A673 (cell line): ENCODE measurements at regions not wholly inside any gene's neighbourhood (a gene's known extent, or its start where the extent isn't known, plus 50 kb on each side); places are given as distances from the start of the nearest gene placed in this dataset.

ENCODE experiments used
- BruUV-seq: library from RNA; stranded (reverse); fragments of 400-500 nt; replicated peaks from 2 replicates; lab custom pipeline; 2021; lab: Mats Ljungman, UMichigan
- CTCF ChIA-PET: fragments of 300-600 bp; sonication (Branson Sonifier 250); formaldehyde crosslinking; loops from one replicate; lab custom pipeline; 2022; ENCODE audit warnings: antibody characterized with exemption; lab: Charles Lee
- POLR2A ChIA-PET: fragments of 300-600 bp; sonication (Branson Sonifier 250); formaldehyde crosslinking; loops from one replicate; lab custom pipeline; 2022; ENCODE audit warnings: antibody characterized with exemption; ENCODE audit not compliant: low non-redundant PET; lab: Charles Lee
- DNase-seq: peaks from one replicate; pipeline ENCODE4 v3.0.0-alpha.2; 2015; ENCODE audit warnings: low spot score
- H3K27ac ChIP-seq: fragments of 200-600 bp; sonication (generic); 2 replicates; pipeline ENCODE4 v1.5.1; 2016; ENCODE audit warnings: mixed run types, low read depth, mild to moderate bottlenecking, mixed read lengths, antibody characterized with exemption, low read length; ENCODE audit not compliant: poor library complexity, severe bottlenecking
- H3K27me3 ChIP-seq: fragments of 200-600 bp; sonication (generic); replicated peaks from 2 replicates; pipeline ENCODE4 v1.6.1; 2017; ENCODE audit warnings: mixed run types, low read depth, mild to moderate bottlenecking, mixed read lengths, antibody characterized with exemption, low read length; ENCODE audit not compliant: insufficient read depth, poor library complexity
- H3K36me3 ChIP-seq: fragments of 200-600 bp; sonication (generic); 2 replicates; pipeline ENCODE4 v1.6.1; 2016; ENCODE audit warnings: mixed run types, mild to moderate bottlenecking, mixed read lengths, antibody characterized with exemption, low read length; ENCODE audit not compliant: insufficient read depth, poor library complexity, severe bottlenecking
- H3K4me1 ChIP-seq: fragments of 200-600 bp; sonication (generic); 2 replicates; pipeline ENCODE4 v1.6.1; 2017; ENCODE audit warnings: mixed run types, mild to moderate bottlenecking, mixed read lengths, antibody characterized with exemption, low read length; ENCODE audit not compliant: insufficient read depth, poor library complexity, severe bottlenecking
- H3K4me3 ChIP-seq: fragments of 200-600 bp; sonication (generic); 2 replicates; pipeline ENCODE4 v1.5.1; 2016; ENCODE audit warnings: low read depth, mixed run types, mild to moderate bottlenecking, mixed read lengths, low read length; ENCODE audit not compliant: poor library complexity, severe bottlenecking
- H3K9me3 ChIP-seq: fragments of 200-600 bp; sonication (generic); 2 replicates; pipeline ENCODE4 v1.6.1; 2016; ENCODE audit warnings: mixed run types, low read depth, mild to moderate bottlenecking, mixed read lengths, antibody characterized with exemption, low read length; ENCODE audit not compliant: poor library complexity, severe bottlenecking
- CTCF ChIP-seq: fragments of 300-800, 200-600 bp; sonication (generic); conservative IDR thresholded peaks from 2 replicates; pipeline ENCODE4 v1.5.1; 2017; ENCODE audit warnings: low read depth, mild to moderate bottlenecking, antibody characterized with exemption, low read length, moderate library complexity, mixed read lengths
- EZH2 ChIP-seq: fragments of 200-600 bp; sonication (generic); IDR thresholded peaks from 2 replicates; pipeline ENCODE4 v1.6.1; 2017; ENCODE audit warnings: borderline replicate concordance, low read depth, mild to moderate bottlenecking, mixed read lengths, antibody characterized with exemption, low read length; ENCODE audit not compliant: poor library complexity, severe bottlenecking
- intact Hi-C: fragments of 100-400 bp; cut with micrococcal nuclease; formaldehyde crosslinking; loops from one replicate; pipeline ENCODE4 v1.10.0; 2022; ENCODE audit not compliant: unreplicated experiment

GRCh38 chr6:44539701-44540355, 152.3 kb downstream of the CDC5L start:
- Histone ChIP-seq H3K27ac (no peak overlapping the region), H3K36me3 (no peaks in the 10 kb centered on the region), H3K4me3 (no peak overlapping the region), H3K9me3 (no peaks in the 10 kb centered on the region), H3K27me3 (no peaks in the 10 kb centered on the region), H3K4me1 (peaks cover 4% of the 10 kb centered on the region)
- ChIA-PET CTCF (interaction anchor here (0.6 to 0.7 kb wide), 2 partner anchors 64 to 323 kb away, joined by 3 to 4 read pairs; partner anchors contain the start of gene MYMX), POLR2A (no interaction called here)
- no TSS peak for BruUV-seq
- DNase-seq: no peak
- intact Hi-C loops: no loop called here
- TF ChIP-seq EZH2: no peak
- TF ChIP-seq CTCF: no peak

- no peak overlapping the region for H3K4me3 ChIP-seq
- no peaks in the 10 kb centered on the region for H3K9me3 ChIP-seq
- no TSS peak for BruUV-seq
- POLR2A ChIA-PET: no interaction called here
- TF ChIP-seq EZH2 (no peak), CTCF (no peak)
- intact Hi-C loops: no loop called here
- no peaks in the 10 kb centered on the region for H3K36me3 ChIP-seq
- H3K27ac ChIP-seq: no peak overlapping the region
- CTCF ChIA-PET: no interaction called here
- H3K4me1 ChIP-seq: peaks cover 4% of the 10 kb centered on the region
- no peak for DNase-seq
- H3K27me3 ChIP-seq: no peaks in the 10 kb centered on the region
Observed at GRCh38 chr6:44540881-44541280, 153.4 kb downstream of the CDC5L start.

- no TSS peak for BruUV-seq
- Histone ChIP-seq H3K4me1 (peaks cover 4% of the 10 kb centered on the region), H3K27me3 (no peaks in the 10 kb centered on the region), H3K9me3 (no peaks in the 10 kb centered on the region), H3K36me3 (no peaks in the 10 kb centered on the region), H3K27ac (no peak overlapping the region), H3K4me3 (no peak overlapping the region)
- peak; percentile 21 for DNase-seq
- intact Hi-C loops: no loop called here
- CTCF ChIA-PET: interaction anchor here (0.7 to 1.3 kb wide), 2 partner anchors 67 kb away, joined by 3 to 4 read pairs; no protein-coding TSS in a partner anchor
- POLR2A ChIA-PET: no interaction called here
- TF ChIP-seq CTCF (no peak), EZH2 (no peak)
Observed at GRCh38 chr6:44542401-44543116, 155.1 kb downstream of the CDC5L start.
